Ovary (tissue), 7 donors: ENCODE measurements at regions not wholly inside any gene's neighbourhood (a gene's known extent, or its start where the extent isn't known, plus 50 kb on each side); places are given as distances from the start of the nearest gene placed in this dataset.

Source experiments
- DNase-seq, 5 donors: peaks; one replicate each; pipeline ENCODE4 v3.0.0-alpha.2; 2019 to 2020
- H3K27ac ChIP-seq, 2 donors: fragments of 200-600 bp; one replicate each; pipeline versions ENCODE4 v1.5.1 to v1.8.0; 2019 to 2022
- H3K27me3 ChIP-seq: fragments of 200-600 bp; one replicate; pipeline ENCODE4 v1.8.0; 2022
- H3K36me3 ChIP-seq: fragments of 200-600 bp; sonication (generic); one replicate; pipeline ENCODE4 v1.5.1; 2019
- H3K4me1 ChIP-seq: one replicate; pipeline ENCODE4 v1.8.1; 2013; ENCODE audit warnings: mild to moderate bottlenecking, moderate library complexity; ENCODE audit not compliant: insufficient read depth
- H3K4me3 ChIP-seq: fragments of 200-600 bp; sonication (generic); one replicate; pipeline ENCODE4 v1.5.1; 2017
- H3K9me3 ChIP-seq, 2 donors: fragments of 200-600 bp in 1 of 2; sonication (generic) in 1 of 2; one replicate each; pipeline versions ENCODE4 v1.5.1 to v1.8.1; 2013 to 2019; ENCODE audit warnings: mild to moderate bottlenecking in 1 of 2, moderate library complexity in 1 of 2
- CTCF ChIP-seq, 3 donors: fragments of 450-650 bp in 2 of 3; fragments of 200-600 bp in 1 of 3; IDR thresholded peaks; one replicate each; pipeline versions ENCODE4 v1.5.1 to v1.8.0; 2016 to 2022; ENCODE audit warnings: antibody characterized with exemption in 3 of 3, mild to moderate bottlenecking in 1 of 3
- EP300 ChIP-seq: sonication (generic); formaldehyde crosslinking; IDR thresholded peaks from one replicate; pipeline ENCODE4 v1.6.1; 2017; ENCODE audit warnings: antibody characterized with exemption
- POLR2A ChIP-seq: fragments of 450-650 bp; IDR thresholded peaks from one replicate; pipeline ENCODE4 v1.6.1; 2017; ENCODE audit warnings: antibody characterized with exemption, mild to moderate bottlenecking, moderate library complexity
- whole genome bisulfite sequencing, 3 donors: extraction: QIAGEN DNeasy Blood & Tissue Kit in 1 of 3; methylation state at CpG; one replicate each; pipeline versions ENCODE4 v1.1.5 to v1.1.7; 2013 to 2017; 5-methylcytosine and 5-hydroxymethylcytosine counted together
- intact Hi-C, 4 donors: fragments of 100-400 bp; cut with DNase I; formaldehyde crosslinking; loops; one replicate each; pipeline versions ENCODE4 v1.11.0 to v1.15.1; 2022 to 2023
- donor health status: DM: no; HTN: no; CAD: no; lungs with moderate emphysema.
- donor health status: DM: no; HTN: no; CAD: no.
- donor health status: Bipolar disorder and iron deficiency.
- donor health status: DM: no; HTN: no; CAD: no.
- donor health status: DM: yes; HTN: yes; CAD: no.

- intact Hi-C loops = no loop called here
Measured at GRCh38 chr1:4602462-4603294, 51.7 kb upstream of the AJAP1 start.

DNA sequence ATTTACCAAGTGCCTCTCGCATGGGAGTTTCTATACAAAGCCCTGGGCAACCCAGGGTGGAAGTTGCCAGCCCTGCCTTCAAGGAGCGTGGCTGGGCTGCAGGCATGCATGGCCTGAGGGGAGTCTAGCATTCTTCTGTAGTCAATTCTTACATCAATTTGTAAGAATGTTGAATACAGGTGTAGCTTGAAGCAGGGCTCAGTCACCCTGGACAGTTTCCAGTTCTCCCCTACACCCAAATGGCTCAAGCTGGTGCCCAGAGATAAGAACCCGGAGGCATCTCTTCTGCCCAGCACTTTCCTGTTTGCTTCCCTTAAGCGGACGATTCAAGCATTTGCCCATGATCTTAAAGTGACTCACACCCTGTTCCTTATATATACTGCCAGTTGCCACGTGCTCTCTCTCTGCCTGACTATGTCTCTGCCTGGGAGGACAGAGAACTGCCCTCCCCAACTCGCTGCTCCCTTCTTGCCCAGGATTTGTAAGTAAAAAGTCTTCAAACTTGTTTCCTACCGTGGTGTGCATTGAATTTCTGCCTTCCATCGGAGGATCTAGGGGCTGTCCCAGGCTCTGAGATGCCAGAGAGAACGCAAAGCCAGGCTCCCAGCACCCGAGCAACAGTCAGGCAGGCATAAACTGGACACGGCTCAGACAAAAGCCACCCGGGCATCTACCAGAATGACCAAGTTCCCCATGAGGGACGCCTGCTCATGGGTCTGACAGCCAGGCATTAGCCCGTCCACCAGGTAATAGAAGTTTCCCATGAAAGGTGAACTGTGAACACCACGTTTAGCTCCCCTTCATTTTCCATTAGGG is 50.9 kb upstream of the AJAP1 start:
- H3K4me1 ChIP-seq = no peaks in the 10 kb centered on the region
- TF ChIP-seq EP300 (no peak), POLR2A (no peak), CTCF (IDR thresholded peaks at IDR 0.05) (no peak)
- DNase-seq = no peak
- H3K4me3 ChIP-seq = no peak overlapping the region
- no peaks in the 10 kb centered on the region for H3K9me3 ChIP-seq
- H3K27ac ChIP-seq = no peak overlapping the region
- no peaks in the 10 kb centered on the region for H3K27me3 ChIP-seq
- intact Hi-C loops = no loop called here
- no peaks in the 10 kb centered on the region for H3K36me3 ChIP-seq
- 62 to 71% (median 63%) methylated on average over 16 of the region's 16 CpGs for WGBS, 3 donors

More at GRCh38 chr1:4602462-4603294, 51.7 kb upstream of the AJAP1 start:
- DNase-seq = no peak
- Histone ChIP-seq H3K9me3 (no peaks in the 10 kb centered on the region), H3K4me3 (no peak overlapping the region), H3K4me1 (no peaks in the 10 kb centered on the region), H3K36me3 (no peaks in the 10 kb centered on the region), H3K27ac (no peak overlapping the region), H3K27me3 (no peaks in the 10 kb centered on the region)
- TF ChIP-seq CTCF (IDR thresholded peaks at IDR 0.05) (no peak), EP300 (no peak), POLR2A (no peak)
- WGBS, 3 donors = 71 to 77% (median 75%) methylated on average over 17 of the region's 17 CpGs
